ENCODE measurements at regions not wholly inside any gene's neighbourhood (a gene's known extent, or its start where the extent isn't known, plus 50 kb on each side); places are given as distances from the start of the nearest gene placed in this dataset.

DNA sequence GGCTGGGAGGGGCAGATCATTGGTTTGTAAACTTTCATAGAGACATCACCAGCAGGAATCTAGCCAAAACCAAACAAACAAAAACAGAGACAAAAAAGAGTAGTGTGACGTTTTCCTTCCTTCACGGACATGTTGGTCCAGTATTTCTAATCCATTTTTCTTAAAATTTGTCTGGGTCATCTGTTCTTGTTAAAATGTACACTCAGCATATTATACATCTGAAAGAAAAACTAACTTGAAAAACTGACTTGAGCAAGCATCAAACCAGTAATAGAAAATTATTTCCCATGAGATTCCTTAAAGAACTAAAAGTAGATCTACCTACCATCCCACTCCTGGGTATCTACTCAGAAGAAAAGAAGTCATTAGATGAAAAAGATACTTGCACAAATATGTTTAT is 164.2 kb downstream of the KLF6 start:
- Histone ChIP-seq H3K4me3 (ENCODE audit: low read depth, low read length, poor library complexity, severe bottlenecking) (no peak overlapping the region), H3K9ac (ENCODE audit: low read length) (no peak overlapping the region)
- no peak for TF ChIP-seq EZH2 (IDR thresholded peaks at IDR 0.05; ENCODE audit: borderline replicate concordance, low read length)
- TF ChIP-seq, protein P1, sequence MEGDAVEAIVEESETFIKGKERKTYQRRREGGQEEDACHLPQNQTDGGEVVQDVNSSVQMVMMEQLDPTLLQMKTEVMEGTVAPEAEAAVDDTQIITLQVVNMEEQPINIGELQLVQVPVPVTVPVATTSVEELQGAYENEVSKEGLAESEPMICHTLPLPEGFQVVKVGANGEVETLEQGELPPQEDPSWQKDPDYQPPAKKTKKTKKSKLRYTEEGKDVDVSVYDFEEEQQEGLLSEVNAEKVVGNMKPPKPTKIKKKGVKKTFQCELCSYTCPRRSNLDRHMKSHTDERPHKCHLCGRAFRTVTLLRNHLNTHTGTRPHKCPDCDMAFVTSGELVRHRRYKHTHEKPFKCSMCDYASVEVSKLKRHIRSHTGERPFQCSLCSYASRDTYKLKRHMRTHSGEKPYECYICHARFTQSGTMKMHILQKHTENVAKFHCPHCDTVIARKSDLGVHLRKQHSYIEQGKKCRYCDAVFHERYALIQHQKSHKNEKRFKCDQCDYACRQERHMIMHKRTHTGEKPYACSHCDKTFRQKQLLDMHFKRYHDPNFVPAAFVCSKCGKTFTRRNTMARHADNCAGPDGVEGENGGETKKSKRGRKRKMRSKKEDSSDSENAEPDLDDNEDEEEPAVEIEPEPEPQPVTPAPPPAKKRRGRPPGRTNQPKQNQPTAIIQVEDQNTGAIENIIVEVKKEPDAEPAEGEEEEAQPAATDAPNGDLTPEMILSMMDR (IDR thresholded peaks at IDR 0.05; ENCODE audit: low read length), result no peak

GRCh38 chr10:3619241-3619640 is 165.8 kb downstream of the KLF6 start:
- Histone ChIP-seq H3K36me3 (ENCODE audit: insufficient read depth, low read length) (no peaks in the 10 kb centered on the region), H3F3A (ENCODE audit: insufficient read depth, low read length) (no peaks in the 10 kb centered on the region), H3K4me2 (ENCODE audit: low read length) (no peak overlapping the region), H3K9me2 (ENCODE audit: low read depth, low read length) (no peaks in the 10 kb centered on the region), H3K4me1 (ENCODE audit: insufficient read depth, low read length, severe bottlenecking) (peaks cover 13% of the 10 kb centered on the region), H3K9me3 (ENCODE audit: low read length) (no peaks in the 10 kb centered on the region), H3K27ac (ENCODE audit: low read depth, low read length, poor library complexity, severe bottlenecking) (no peak overlapping the region), H4K20me1 (ENCODE audit: insufficient read depth, low read length) (no peaks in the 10 kb centered on the region), H3K4me3 (ENCODE audit: low read depth, low read length, poor library complexity, severe bottlenecking) (no peak overlapping the region), H3K27me3 (ENCODE audit: insufficient read depth, low read length) (no peaks in the 10 kb centered on the region), H3K79me2 (ENCODE audit: insufficient read depth, low read length) (no peaks in the 10 kb centered on the region), H3K9ac (ENCODE audit: low read length) (no peak overlapping the region), H2AFZ (ENCODE audit: low read length) (no peak overlapping the region)
- TF ChIP-seq, protein P1 (IDR thresholded peaks at IDR 0.05; ENCODE audit: low read length), result no peak
- TF ChIP-seq EZH2 (IDR thresholded peaks at IDR 0.05; ENCODE audit: borderline replicate concordance, low read length), result no peak

More for the DNA sequence above, 164.2 kb downstream of the KLF6 start:
- no peaks in the 10 kb centered on the region for H3F3A ChIP-seq (ENCODE audit: insufficient read depth, low read length)
- no peaks in the 10 kb centered on the region for H3K9me3 ChIP-seq (ENCODE audit: low read length)
- H3K4me2 ChIP-seq (ENCODE audit: low read length), result no peak overlapping the region
- no peaks in the 10 kb centered on the region for H3K9me2 ChIP-seq (ENCODE audit: low read depth, low read length)
- H3K27me3 ChIP-seq (ENCODE audit: insufficient read depth, low read length), result no peaks in the 10 kb centered on the region
- peaks cover 16% of the 10 kb centered on the region for H3K4me1 ChIP-seq (ENCODE audit: insufficient read depth, low read length, severe bottlenecking)
- no peaks in the 10 kb centered on the region for H3K79me2 ChIP-seq (ENCODE audit: insufficient read depth, low read length)
- H3K27ac ChIP-seq (ENCODE audit: low read depth, low read length, poor library complexity, severe bottlenecking), result no peak overlapping the region
- H4K20me1 ChIP-seq (ENCODE audit: insufficient read depth, low read length), result no peaks in the 10 kb centered on the region
- H3K36me3 ChIP-seq (ENCODE audit: insufficient read depth, low read length), result no peaks in the 10 kb centered on the region
- H2AFZ ChIP-seq (ENCODE audit: low read length), result no peak overlapping the region

- Histone ChIP-seq H3K27ac (ENCODE audit: low read depth, low read length, poor library complexity, severe bottlenecking) (no peak overlapping the region), H3K9me2 (ENCODE audit: low read depth, low read length) (no peaks in the 10 kb centered on the region), H3K9me3 (ENCODE audit: low read length) (no peaks in the 10 kb centered on the region), H3F3A (ENCODE audit: insufficient read depth, low read length) (no peaks in the 10 kb centered on the region), H4K20me1 (ENCODE audit: insufficient read depth, low read length) (no peaks in the 10 kb centered on the region), H3K4me1 (ENCODE audit: insufficient read depth, low read length, severe bottlenecking) (no peaks in the 10 kb centered on the region), H3K36me3 (ENCODE audit: insufficient read depth, low read length) (no peaks in the 10 kb centered on the region), H3K4me3 (ENCODE audit: low read depth, low read length, poor library complexity, severe bottlenecking) (no peak overlapping the region), H3K9ac (ENCODE audit: low read length) (no peak overlapping the region), H3K4me2 (ENCODE audit: low read length) (no peak overlapping the region), H2AFZ (ENCODE audit: low read length) (no peak overlapping the region), H3K79me2 (ENCODE audit: insufficient read depth, low read length) (no peaks in the 10 kb centered on the region), H3K27me3 (ENCODE audit: insufficient read depth, low read length) (no peaks in the 10 kb centered on the region)
- TF ChIP-seq, protein P1 (IDR thresholded peaks at IDR 0.05; ENCODE audit: low read length), result no peak
- no peak for TF ChIP-seq EZH2 (IDR thresholded peaks at IDR 0.05; ENCODE audit: borderline replicate concordance, low read length)
Observed at GRCh38 chr10:3616880-3617279, 168.1 kb downstream of the KLF6 start.
